ENCODE measurements at regions not wholly inside any gene's neighbourhood (a gene's known extent, or its start where the extent isn't known, plus 50 kb on each side); places are given as distances from the start of the nearest gene placed in this dataset.

DNA sequence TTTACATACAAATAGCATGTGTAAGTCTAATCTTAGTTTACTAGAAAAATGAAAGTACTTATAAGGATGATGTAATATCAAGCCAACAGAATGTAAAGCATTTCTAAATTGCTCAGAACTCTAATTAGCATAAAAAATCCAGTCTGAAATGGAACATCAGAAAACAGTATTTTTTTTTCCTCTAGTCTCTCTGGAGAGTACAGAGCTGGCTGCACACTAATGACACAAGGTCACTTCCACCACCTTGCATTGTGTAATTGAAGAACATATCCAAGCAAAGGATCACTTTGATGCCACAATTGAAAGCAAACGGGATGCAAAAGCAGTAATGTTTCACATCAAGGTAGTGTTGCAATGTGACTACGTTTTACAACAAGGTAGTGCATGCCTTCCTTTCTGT is 548.0 kb upstream of the LUZP2 start:
- no peak overlapping the region for H3K9ac ChIP-seq (ENCODE audit: low read depth in 1 of 2, low read length in 2 of 2)
- no peaks in the 10 kb centered on the region for H3K4me1 ChIP-seq (ENCODE audit: control insufficient read depth in 2 of 2, insufficient read depth in 2 of 2, low read length in 2 of 2)
- H3K36me3 ChIP-seq (ENCODE audit: control insufficient read depth in 2 of 2, insufficient read depth in 2 of 2, low read length in 2 of 2) = no peaks in the 10 kb centered on the region
- H3K27ac ChIP-seq (ENCODE audit: low read depth in 2 of 2, low read length in 2 of 2) = no peak overlapping the region
- no peaks in the 10 kb centered on the region for H3K27me3 ChIP-seq (ENCODE audit: control insufficient read depth in 2 of 2, insufficient read depth in 2 of 2, low read length in 2 of 2)
- H3K4me3 ChIP-seq (ENCODE audit: low read length in 2 of 2) = no peak overlapping the region
- no peaks in the 10 kb centered on the region for H3K9me3 ChIP-seq (ENCODE audit: control insufficient read depth in 2 of 2, low read length in 2 of 2)

DNA sequence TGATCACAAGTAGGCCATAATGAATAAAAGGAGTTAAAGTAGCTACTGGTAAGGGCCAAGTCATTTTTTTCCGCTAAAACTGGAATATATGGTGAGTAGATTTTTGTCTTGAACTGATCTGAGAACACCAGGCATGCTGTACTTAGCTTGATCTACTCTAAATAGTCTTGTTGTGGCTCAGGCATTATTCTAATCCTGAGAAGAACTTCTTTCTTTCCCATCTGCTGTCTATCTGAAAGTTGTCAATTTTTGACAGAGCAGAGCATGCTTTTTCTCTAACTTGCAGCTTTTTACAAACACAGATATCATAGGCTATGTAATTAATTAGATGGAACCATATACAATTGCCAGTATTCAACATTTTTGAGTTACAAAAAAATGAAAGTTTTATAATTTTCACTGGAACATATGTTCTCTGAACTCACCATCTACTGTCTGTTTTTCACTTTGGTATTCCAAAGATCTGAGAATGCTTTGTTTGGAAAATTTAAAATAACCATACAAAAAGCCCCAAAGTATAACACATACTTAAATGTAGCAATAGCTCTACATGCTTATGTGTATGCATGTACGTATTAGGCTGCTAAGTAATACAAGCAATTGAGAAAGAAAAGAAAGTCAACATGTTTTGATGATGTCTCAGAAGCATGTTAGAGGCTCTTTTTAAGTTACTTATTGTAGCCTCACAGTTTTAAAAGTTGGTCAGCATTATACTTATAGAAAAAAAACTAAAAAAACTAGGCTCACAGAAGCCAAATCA is 542.7 kb upstream of the LUZP2 start:
- Histone ChIP-seq H3K9ac (ENCODE audit: low read depth in 1 of 2, low read length in 2 of 2) (no peak overlapping the region), H3K36me3 (ENCODE audit: control insufficient read depth in 2 of 2, insufficient read depth in 2 of 2, low read length in 2 of 2) (no peaks in the 10 kb centered on the region), H3K9me3 (ENCODE audit: control insufficient read depth in 2 of 2, low read length in 2 of 2) (no peaks in the 10 kb centered on the region), H3K27ac (ENCODE audit: low read depth in 2 of 2, low read length in 2 of 2) (no peak overlapping the region), H3K27me3 (ENCODE audit: control insufficient read depth in 2 of 2, insufficient read depth in 2 of 2, low read length in 2 of 2) (no peaks in the 10 kb centered on the region), H3K4me3 (ENCODE audit: low read length in 2 of 2) (no peak overlapping the region), H3K4me1 (ENCODE audit: control insufficient read depth in 2 of 2, insufficient read depth in 2 of 2, low read length in 2 of 2) (no peaks in the 10 kb centered on the region)

DNA sequence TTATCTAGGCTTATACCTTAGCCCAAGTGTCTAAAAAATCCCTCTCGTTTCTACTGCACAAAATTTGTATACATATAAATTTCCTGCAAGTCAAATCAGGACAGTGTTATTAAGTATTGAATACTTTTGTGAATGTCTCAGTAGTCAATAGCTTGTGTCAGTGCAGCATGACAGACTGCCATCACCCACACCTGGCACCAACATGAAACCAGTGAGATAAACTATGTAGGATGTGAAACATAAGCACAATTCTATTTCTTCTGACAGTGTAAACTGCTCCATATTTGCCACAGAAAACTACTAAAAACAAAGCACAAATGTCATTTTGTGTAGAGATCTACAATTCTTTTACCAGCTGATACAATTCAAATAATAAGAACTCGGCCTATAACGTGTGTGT is 542.1 kb upstream of the LUZP2 start:
- no peak overlapping the region for H3K27ac ChIP-seq (ENCODE audit: low read depth in 2 of 2, low read length in 2 of 2)
- H3K4me3 ChIP-seq (ENCODE audit: low read length in 2 of 2) = no peak overlapping the region
- H3K9ac ChIP-seq (ENCODE audit: low read depth in 1 of 2, low read length in 2 of 2) = no peak overlapping the region
- H3K36me3 ChIP-seq (ENCODE audit: control insufficient read depth in 2 of 2, insufficient read depth in 2 of 2, low read length in 2 of 2) = no peaks in the 10 kb centered on the region
- H3K9me3 ChIP-seq (ENCODE audit: control insufficient read depth in 2 of 2, low read length in 2 of 2) = no peaks in the 10 kb centered on the region
- no peaks in the 10 kb centered on the region for H3K27me3 ChIP-seq (ENCODE audit: control insufficient read depth in 2 of 2, insufficient read depth in 2 of 2, low read length in 2 of 2)
- H3K4me1 ChIP-seq (ENCODE audit: control insufficient read depth in 2 of 2, insufficient read depth in 2 of 2, low read length in 2 of 2) = no peaks in the 10 kb centered on the region

- no peak overlapping the region for H3K27ac ChIP-seq (ENCODE audit: low read depth in 2 of 2, low read length in 2 of 2)
- H3K4me3 ChIP-seq (ENCODE audit: low read length in 2 of 2) = no peak overlapping the region
- H3K9me3 ChIP-seq (ENCODE audit: control insufficient read depth in 2 of 2, low read length in 2 of 2) = no peaks in the 10 kb centered on the region
- no peaks in the 10 kb centered on the region for H3K36me3 ChIP-seq (ENCODE audit: control insufficient read depth in 2 of 2, insufficient read depth in 2 of 2, low read length in 2 of 2)
- no peaks in the 10 kb centered on the region for H3K27me3 ChIP-seq (ENCODE audit: control insufficient read depth in 2 of 2, insufficient read depth in 2 of 2, low read length in 2 of 2)
- H3K4me1 ChIP-seq (ENCODE audit: control insufficient read depth in 2 of 2, insufficient read depth in 2 of 2, low read length in 2 of 2) = no peaks in the 10 kb centered on the region
- no peak overlapping the region for H3K9ac ChIP-seq (ENCODE audit: low read depth in 1 of 2, low read length in 2 of 2)
Measured at GRCh38 chr11:23956586-23956985, 540.3 kb upstream of the LUZP2 start.

GRCh38 chr11:23957314-23957713 is 539.5 kb upstream of the LUZP2 start:
- no peaks in the 10 kb centered on the region for H3K9me3 ChIP-seq (ENCODE audit: control insufficient read depth in 2 of 2, low read length in 2 of 2)

DNA sequence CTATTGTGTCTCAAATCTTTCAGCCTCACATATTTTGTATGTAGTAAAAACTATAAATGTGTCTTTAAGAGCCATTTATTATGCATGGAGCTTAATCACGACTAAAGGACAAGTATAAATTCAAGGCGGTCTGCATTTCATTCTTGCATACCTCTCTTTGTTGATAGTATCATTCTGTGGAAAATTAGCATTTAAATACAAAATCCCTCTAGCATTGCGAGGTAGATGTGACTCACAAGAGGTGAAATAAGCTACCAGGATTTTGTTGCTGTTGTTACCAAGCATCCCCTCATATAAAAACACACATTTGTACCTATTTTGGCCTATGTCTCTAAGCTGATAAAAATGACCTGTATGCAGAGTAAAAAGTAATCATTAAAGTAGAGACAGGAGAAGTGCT is 537.4 kb upstream of the LUZP2 start:
- H3K27ac ChIP-seq (ENCODE audit: low read depth in 2 of 2, low read length in 2 of 2) = no peak overlapping the region
- H3K27me3 ChIP-seq (ENCODE audit: control insufficient read depth in 2 of 2, insufficient read depth in 2 of 2, low read length in 2 of 2) = no peaks in the 10 kb centered on the region
- H3K9ac ChIP-seq (ENCODE audit: low read depth in 1 of 2, low read length in 2 of 2) = no peak overlapping the region
- H3K4me3 ChIP-seq (ENCODE audit: low read length in 2 of 2) = no peak overlapping the region
- no peaks in the 10 kb centered on the region for H3K4me1 ChIP-seq (ENCODE audit: control insufficient read depth in 2 of 2, insufficient read depth in 2 of 2, low read length in 2 of 2)
- H3K9me3 ChIP-seq (ENCODE audit: control insufficient read depth in 2 of 2, low read length in 2 of 2) = no peaks in the 10 kb centered on the region
- H3K36me3 ChIP-seq (ENCODE audit: control insufficient read depth in 2 of 2, insufficient read depth in 2 of 2, low read length in 2 of 2) = no peaks in the 10 kb centered on the region

More at GRCh38 chr11:23957314-23957713, 539.5 kb upstream of the LUZP2 start:
- Histone ChIP-seq H3K9ac (ENCODE audit: low read depth in 1 of 2, low read length in 2 of 2) (no peak overlapping the region), H3K4me3 (ENCODE audit: low read length in 2 of 2) (no peak overlapping the region), H3K4me1 (ENCODE audit: control insufficient read depth in 2 of 2, insufficient read depth in 2 of 2, low read length in 2 of 2) (no peaks in the 10 kb centered on the region), H3K27ac (ENCODE audit: low read depth in 2 of 2, low read length in 2 of 2) (no peak overlapping the region), H3K27me3 (ENCODE audit: control insufficient read depth in 2 of 2, insufficient read depth in 2 of 2, low read length in 2 of 2) (no peaks in the 10 kb centered on the region), H3K36me3 (ENCODE audit: control insufficient read depth in 2 of 2, insufficient read depth in 2 of 2, low read length in 2 of 2) (no peaks in the 10 kb centered on the region)

DNA sequence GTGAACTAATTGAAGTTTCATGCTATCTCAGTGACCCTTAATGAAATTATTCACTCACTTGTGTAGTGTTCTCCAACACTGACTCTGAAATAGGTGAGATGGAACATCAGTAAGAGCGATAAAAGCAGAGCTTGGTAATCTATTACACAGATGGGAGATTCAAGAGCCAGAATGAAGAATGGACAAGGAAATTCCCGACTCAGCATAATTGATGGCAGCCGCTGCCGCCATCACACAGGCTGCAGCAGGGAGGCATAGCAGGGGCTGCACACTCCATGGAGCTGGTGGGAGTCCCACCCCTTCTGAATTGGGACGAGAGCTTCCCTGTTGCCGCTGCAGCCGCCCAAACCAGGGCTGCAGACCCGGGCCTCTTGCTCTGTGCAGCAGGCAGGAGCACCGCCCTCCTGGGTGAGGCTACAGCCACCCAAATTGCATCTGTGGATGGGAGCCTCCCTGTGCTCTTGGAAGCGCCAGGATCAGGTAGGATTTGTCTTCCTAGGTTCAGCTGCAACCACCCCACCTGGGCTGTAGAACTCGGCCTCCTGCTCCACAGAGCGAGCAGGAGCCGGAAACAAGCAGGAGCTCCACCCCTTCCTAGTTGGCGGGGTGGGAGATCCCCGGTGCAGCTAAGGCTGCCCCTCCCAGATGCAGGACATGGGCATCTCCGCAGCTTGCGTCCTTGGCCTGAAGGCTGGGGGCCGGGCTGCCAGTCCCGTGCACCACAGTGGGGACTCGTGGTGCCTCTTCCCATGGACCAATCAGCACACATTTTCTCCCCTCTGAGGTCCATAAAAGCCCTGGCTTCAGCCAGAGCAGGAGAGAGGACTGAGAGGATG is 535.1 kb upstream of the LUZP2 start:
- H3K4me3 ChIP-seq (ENCODE audit: low read length in 2 of 2) = no peak overlapping the region
- H3K9ac ChIP-seq (ENCODE audit: low read depth in 1 of 2, low read length in 2 of 2) = no peak overlapping the region
- H3K4me1 ChIP-seq (ENCODE audit: control insufficient read depth in 2 of 2, insufficient read depth in 2 of 2, low read length in 2 of 2) = no peaks in the 10 kb centered on the region
- H3K27me3 ChIP-seq (ENCODE audit: control insufficient read depth in 2 of 2, insufficient read depth in 2 of 2, low read length in 2 of 2) = no peaks in the 10 kb centered on the region
- no peak overlapping the region for H3K27ac ChIP-seq (ENCODE audit: low read depth in 2 of 2, low read length in 2 of 2)
- H3K36me3 ChIP-seq (ENCODE audit: control insufficient read depth in 2 of 2, insufficient read depth in 2 of 2, low read length in 2 of 2) = no peaks in the 10 kb centered on the region
- H3K9me3 ChIP-seq (ENCODE audit: control insufficient read depth in 2 of 2, low read length in 2 of 2) = no peaks in the 10 kb centered on the region

DNA sequence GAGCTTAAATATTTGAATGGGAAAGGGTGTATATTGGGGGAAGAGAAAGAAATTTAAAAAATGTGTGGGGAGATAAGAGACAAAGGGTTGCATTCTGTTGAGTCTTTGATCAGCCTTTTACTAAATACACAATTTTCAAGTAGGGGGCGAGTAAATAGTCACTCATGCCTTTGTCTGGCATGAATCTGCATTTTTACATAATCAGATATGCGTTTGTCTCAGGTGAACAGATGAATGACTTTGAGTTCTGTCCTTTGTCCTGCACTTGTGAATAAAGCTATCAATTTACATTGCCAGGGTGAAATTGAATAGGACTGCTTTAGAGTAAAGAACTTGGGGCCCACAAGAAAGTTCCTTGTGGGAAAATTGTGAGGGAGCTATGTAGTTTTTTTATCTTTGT is 523.6 kb upstream of the LUZP2 start:
- Histone ChIP-seq H3K9ac (ENCODE audit: low read depth in 1 of 2, low read length in 2 of 2) (no peak overlapping the region), H3K27ac (ENCODE audit: low read depth in 2 of 2, low read length in 2 of 2) (no peak overlapping the region), H3K27me3 (ENCODE audit: control insufficient read depth in 2 of 2, insufficient read depth in 2 of 2, low read length in 2 of 2) (no peaks in the 10 kb centered on the region), H3K4me3 (ENCODE audit: low read length in 2 of 2) (no peak overlapping the region), H3K36me3 (ENCODE audit: control insufficient read depth in 2 of 2, insufficient read depth in 2 of 2, low read length in 2 of 2) (no peaks in the 10 kb centered on the region), H3K4me1 (ENCODE audit: control insufficient read depth in 2 of 2, insufficient read depth in 2 of 2, low read length in 2 of 2) (no peaks in the 10 kb centered on the region), H3K9me3 (ENCODE audit: control insufficient read depth in 2 of 2, low read length in 2 of 2) (no peaks in the 10 kb centered on the region)

- Histone ChIP-seq H3K27ac (ENCODE audit: low read depth in 2 of 2, low read length in 2 of 2) (no peak overlapping the region), H3K4me1 (ENCODE audit: control insufficient read depth in 2 of 2, insufficient read depth in 2 of 2, low read length in 2 of 2) (no peaks in the 10 kb centered on the region), H3K27me3 (ENCODE audit: control insufficient read depth in 2 of 2, insufficient read depth in 2 of 2, low read length in 2 of 2) (no peaks in the 10 kb centered on the region), H3K4me3 (ENCODE audit: low read length in 2 of 2) (no peak overlapping the region), H3K9me3 (ENCODE audit: control insufficient read depth in 2 of 2, low read length in 2 of 2) (no peaks in the 10 kb centered on the region), H3K36me3 (ENCODE audit: control insufficient read depth in 2 of 2, insufficient read depth in 2 of 2, low read length in 2 of 2) (no peaks in the 10 kb centered on the region), H3K9ac (ENCODE audit: low read depth in 1 of 2, low read length in 2 of 2) (no peak overlapping the region)
Measured at GRCh38 chr11:23974051-23974450, 522.8 kb upstream of the LUZP2 start.

- no peaks in the 10 kb centered on the region for H3K36me3 ChIP-seq (ENCODE audit: control insufficient read depth in 2 of 2, insufficient read depth in 2 of 2, low read length in 2 of 2)
- no peak overlapping the region for H3K9ac ChIP-seq (ENCODE audit: low read depth in 1 of 2, low read length in 2 of 2)
- H3K4me3 ChIP-seq (ENCODE audit: low read length in 2 of 2) = no peak overlapping the region
- H3K27me3 ChIP-seq (ENCODE audit: control insufficient read depth in 2 of 2, insufficient read depth in 2 of 2, low read length in 2 of 2) = no peaks in the 10 kb centered on the region
- H3K9me3 ChIP-seq (ENCODE audit: control insufficient read depth in 2 of 2, low read length in 2 of 2) = no peaks in the 10 kb centered on the region
- H3K27ac ChIP-seq (ENCODE audit: low read depth in 2 of 2, low read length in 2 of 2) = no peak overlapping the region
- no peaks in the 10 kb centered on the region for H3K4me1 ChIP-seq (ENCODE audit: control insufficient read depth in 2 of 2, insufficient read depth in 2 of 2, low read length in 2 of 2)
Measured at GRCh38 chr11:23974601-23975000, 522.3 kb upstream of the LUZP2 start.

All from mucosa of rectum (tissue), 2 donors.